Bronchial epithelial cell (primary cell): ENCODE measurements at regions not wholly inside any gene's neighbourhood (a gene's known extent, or its start where the extent isn't known, plus 50 kb on each side); places are given as distances from the start of the nearest gene placed in this dataset.

Experiments
- DNase-seq: peaks from one replicate; pipeline ENCODE4 v3.0.0-alpha.2; 2010; ENCODE audit warnings: low read depth
- FAIRE-seq: peaks from 2 replicates; lab custom pipeline; 2011; peaks lifted over from hg19 to GRCh38; lab: Jason Lieb, UNC
- H3K27me3 ChIP-seq: 2 replicates; pipeline ENCODE4 v1.5.1; 2011; ENCODE audit warnings: low read length; ENCODE audit not compliant: control insufficient read depth, insufficient read depth
- H3K36me3 ChIP-seq: 2 replicates; pipeline ENCODE4 v1.5.1; 2011; ENCODE audit warnings: low read length; ENCODE audit not compliant: control insufficient read depth, insufficient read depth
- H3K4me3 ChIP-seq: 2 replicates; pipeline ENCODE4 v1.5.1; 2011; ENCODE audit warnings: mild to moderate bottlenecking, low read depth, low read length, control low read depth
- CTCF ChIP-seq: IDR thresholded peaks from 2 replicates; pipeline ENCODE4 v1.5.1; 2011; ENCODE audit warnings: mild to moderate bottlenecking, moderate library complexity, low read length, control low read depth, inconsistent platforms; ENCODE audit not compliant: insufficient read depth, severe bottlenecking

GRCh38 chr21:35507181-35507759, 458.2 kb upstream of the RUNX1 start:
- Histone ChIP-seq H3K4me3 (no peak overlapping the region), H3K27me3 (no peaks in the 10 kb centered on the region), H3K36me3 (no peaks in the 10 kb centered on the region)
- FAIRE-seq: no peak
- no peak for DNase-seq
- no peak for TF ChIP-seq CTCF

DNA sequence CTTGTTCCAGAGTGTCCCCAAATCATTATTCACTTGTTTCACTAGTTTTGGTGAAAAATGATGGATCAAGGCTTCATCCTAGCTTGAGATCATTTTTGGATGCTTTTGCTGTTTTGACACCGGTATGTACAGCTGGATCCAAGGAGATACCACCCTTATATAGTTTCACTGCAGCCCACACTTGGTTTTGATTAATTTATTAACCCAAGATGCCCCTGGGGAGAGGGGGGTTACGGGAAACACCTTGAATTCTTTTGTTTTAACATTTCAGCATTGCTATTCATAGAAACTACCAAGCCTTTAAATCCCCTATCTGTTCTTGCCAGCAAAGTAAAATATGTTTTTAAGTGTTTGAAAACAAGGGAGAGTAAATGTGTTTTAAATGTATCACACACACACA, 457.7 kb upstream of the RUNX1 start:
- Histone ChIP-seq H3K27me3 (no peaks in the 10 kb centered on the region), H3K36me3 (no peaks in the 10 kb centered on the region), H3K4me3 (no peak overlapping the region)
- DNase-seq (no peak), FAIRE-seq (no peak)
- TF ChIP-seq CTCF: no peak

GRCh38 chr21:35506352-35506751, 457.2 kb upstream of the RUNX1 start:
- no peak overlapping the region for H3K4me3 ChIP-seq
- no peak for TF ChIP-seq CTCF
- H3K36me3 ChIP-seq: no peaks in the 10 kb centered on the region
- H3K27me3 ChIP-seq: no peaks in the 10 kb centered on the region
- DNase-seq (no peak), FAIRE-seq (no peak)

GRCh38 chr21:35504951-35505466, 455.9 kb upstream of the RUNX1 start:
- Histone ChIP-seq H3K36me3 (no peaks in the 10 kb centered on the region), H3K4me3 (no peak overlapping the region), H3K27me3 (no peaks in the 10 kb centered on the region)
- no peak for TF ChIP-seq CTCF
- no peak for DNase-seq
- FAIRE-seq: no peak

DNA sequence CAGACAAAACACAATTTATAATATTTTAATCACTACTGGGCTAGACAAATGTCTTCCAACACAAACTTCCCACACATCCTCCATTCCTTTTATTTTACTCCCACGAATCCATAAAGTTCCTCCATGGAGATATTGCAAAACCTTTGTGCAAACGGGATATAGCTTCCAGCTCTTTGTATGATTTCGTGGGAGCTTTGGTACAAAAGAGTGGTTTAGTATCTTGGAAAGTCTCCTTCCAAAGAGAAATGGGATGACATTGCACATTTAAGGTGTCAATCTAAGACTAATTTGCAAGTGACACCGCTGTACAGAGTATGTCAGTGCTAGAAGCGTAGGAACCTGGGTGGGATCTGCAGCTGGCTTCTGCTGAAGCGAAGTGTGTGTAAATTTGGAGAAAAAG, 455.2 kb upstream of the RUNX1 start:
- no peaks in the 10 kb centered on the region for H3K36me3 ChIP-seq
- H3K4me3 ChIP-seq: no peak overlapping the region
- FAIRE-seq: no peak
- H3K27me3 ChIP-seq: no peaks in the 10 kb centered on the region
- no peak for DNase-seq
- no peak for TF ChIP-seq CTCF

- FAIRE-seq: peak; percentile 77
Observed at GRCh38 chr21:35503671-35504070, 454.6 kb upstream of the RUNX1 start.

More at GRCh38 chr21:35503671-35504070, 454.6 kb upstream of the RUNX1 start:
- Histone ChIP-seq H3K4me3 (no peak overlapping the region), H3K36me3 (no peaks in the 10 kb centered on the region), H3K27me3 (no peaks in the 10 kb centered on the region)
- TF ChIP-seq CTCF: no peak
- no peak for DNase-seq
